Neural progenitor cell (in vitro differentiated cells): ENCODE measurements at regions not wholly inside any gene's neighbourhood (a gene's known extent, or its start where the extent isn't known, plus 50 kb on each side); places are given as distances from the start of the nearest gene placed in this dataset.

ENCODE experiments used
- CTCF ChIP-seq: fragments of 200-600 bp; sonication (generic); IDR thresholded peaks from 2 replicates; pipeline ENCODE4 v1.5.1; 2017; ENCODE audit warnings: antibody characterized with exemption, mild to moderate bottlenecking
- EZH2 ChIP-seq: fragments of 200-600 bp; sonication (generic); IDR thresholded peaks from 2 replicates; pipeline ENCODE4 v1.6.1; 2017; ENCODE audit warnings: antibody characterized with exemption, mild to moderate bottlenecking, moderate library complexity
- EZH2phosphoT487 ChIP-seq: fragments of 200-600 bp; sonication (generic); IDR thresholded peaks from 2 replicates; pipeline ENCODE4 v1.6.1; 2017; ENCODE audit warnings: antibody characterized with exemption

- TF ChIP-seq CTCF (no peak), EZH2phosphoT487 (no peak), EZH2 (no peak)
Measured at GRCh38 chr2:195031411-195031810, 625.6 kb upstream of the SLC39A10 start.
